Adrenal gland (tissue), 5 donors: ENCODE measurements at regions not wholly inside any gene's neighbourhood (a gene's known extent, or its start where the extent isn't known, plus 50 kb on each side); places are given as distances from the start of the nearest gene placed in this dataset.

Source experiments
- CTCF ChIP-seq, 6 experiments: fragments of 450-650 bp in 4 of 6; fragments of 200-600 bp in 2 of 6; sonication (generic) in 1 of 6; IDR thresholded peaks; 1 replicate in 5 of 6; 2 replicates in 1 of 6; pipeline versions ENCODE4 v1.5.1 to v1.8.0; 2016 to 2021; ENCODE audit warnings: antibody characterized with exemption in 6 of 6, mild to moderate bottlenecking in 2 of 6, moderate library complexity in 1 of 6
- POLR2A ChIP-seq, 2 donors: fragments of 450-650 bp; IDR thresholded peaks; one replicate each; pipeline ENCODE4 v1.6.1; 2017; ENCODE audit warnings: antibody characterized with exemption in 2 of 2, mild to moderate bottlenecking in 2 of 2, moderate library complexity in 1 of 2
- donor health status: DM: no; HTN: no; CAD: no.

GRCh38 chr5:124353016-124353415 lies 393.4 kb downstream of the ZNF608 start:
- TF ChIP-seq CTCF (IDR thresholded peaks at IDR 0.05) (no peak), POLR2A (IDR thresholded peaks at IDR 0.05) (no peak)
